M059J (cell line): ENCODE measurements at regions not wholly inside any gene's neighbourhood (a gene's known extent, or its start where the extent isn't known, plus 50 kb on each side); places are given as distances from the start of the nearest gene placed in this dataset.
"Not testable (repeated sequence)": the region's sequence is repeated elsewhere in the genome, so short reads cannot be mapped to it uniquely, and the experiment has no call there.

Source experiments
- DNase-seq: peaks from one replicate; pipeline ENCODE4 v3.0.0-alpha.2; 2012; ENCODE audit warnings: low read depth

GRCh38 chr22:26768952-26769351 is 111.6 kb downstream of the MIAT start:
- DNase-seq = no peak

- no peak for DNase-seq
Observed at GRCh38 chr22:26769663-26770062, 112.3 kb downstream of the MIAT start.

- DNase-seq = peak; percentile 61
Observed at GRCh38 chr22:26770624-26771023, 113.2 kb downstream of the MIAT start.

- not testable (repeated sequence) for DNase-seq
Observed at GRCh38 chr22:26773054-26773453, 115.7 kb downstream of the MIAT start.

- DNase-seq = no peak
Observed at GRCh38 chr22:26775394-26775793, 118.0 kb downstream of the MIAT start.

DNA sequence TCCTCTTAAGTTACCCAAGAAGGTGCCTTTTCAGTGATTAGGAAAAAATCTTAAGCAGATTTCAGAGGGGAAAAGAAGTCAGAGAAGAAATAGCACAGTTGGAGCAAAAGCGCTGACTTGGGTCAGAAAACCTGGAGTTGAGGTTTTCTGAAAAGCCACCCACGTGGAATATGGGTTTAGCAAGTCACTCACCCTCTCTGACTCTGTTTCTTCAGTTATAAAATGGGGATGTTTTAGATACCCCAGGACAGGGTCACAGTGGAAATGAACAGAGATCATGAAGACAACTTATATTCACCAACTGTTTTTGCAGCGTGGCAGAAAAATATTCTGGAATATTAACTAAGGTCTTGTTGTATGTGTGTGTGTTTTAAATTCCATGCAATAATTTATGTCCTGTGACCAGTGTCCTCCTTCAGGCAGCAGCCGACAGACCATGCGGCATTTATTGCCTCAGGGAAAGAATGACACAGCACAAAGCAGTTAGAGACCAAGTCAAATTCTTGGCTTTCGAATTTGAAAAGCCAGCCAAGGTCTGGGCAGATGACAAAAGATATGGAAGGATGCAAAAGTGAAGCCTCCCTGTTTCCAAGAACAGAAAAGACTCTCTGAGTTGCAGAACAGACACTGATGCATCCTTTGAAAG is 119.9 kb downstream of the MIAT start:
- peak; percentile 79 for DNase-seq

DNA sequence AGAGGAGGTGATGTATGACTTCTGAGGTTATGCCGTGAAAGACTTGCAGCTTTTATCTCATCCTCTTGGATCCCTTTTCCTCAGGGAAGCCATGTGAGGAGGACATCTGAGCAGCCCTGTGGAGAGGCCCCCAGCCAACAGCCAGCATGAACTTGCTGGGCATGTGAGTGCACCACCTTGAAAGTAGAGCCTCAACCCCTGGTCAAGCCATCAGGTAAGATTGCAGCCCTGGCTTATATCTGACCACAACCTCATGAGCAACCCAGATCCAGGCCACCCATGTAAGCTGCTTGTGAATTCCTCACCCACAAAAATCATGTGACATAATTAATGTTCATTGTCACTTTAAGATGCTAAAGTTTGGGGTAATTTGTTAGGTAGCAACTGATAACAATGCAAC is 121.0 kb downstream of the MIAT start:
- no peak for DNase-seq

- DNase-seq = no peak
Observed at GRCh38 chr22:26779108-26779507, 121.7 kb downstream of the MIAT start.

GRCh38 chr22:26779929-26780328 is 122.5 kb downstream of the MIAT start:
- no peak for DNase-seq

- no peak for DNase-seq
Observed at GRCh38 chr22:26780521-26780920, 123.1 kb downstream of the MIAT start.

DNA sequence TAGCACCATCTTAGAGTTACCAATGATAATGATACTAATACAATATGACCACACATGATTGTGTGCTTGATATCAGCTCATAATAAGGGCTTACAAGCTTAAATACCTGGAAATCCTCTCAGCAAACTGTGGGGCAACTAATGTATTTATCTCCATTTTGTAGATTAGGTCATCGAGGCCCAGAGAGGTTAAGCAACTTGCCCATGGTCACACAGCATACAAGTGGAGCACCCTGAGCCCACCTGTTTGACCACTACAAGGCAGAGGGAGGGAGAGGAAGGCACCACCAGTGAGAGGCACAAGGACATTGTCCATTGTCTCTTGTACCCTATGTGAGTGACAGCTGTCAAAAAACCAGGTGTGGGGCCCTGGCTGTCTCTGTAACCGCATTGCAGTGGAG is 123.7 kb downstream of the MIAT start:
- no peak for DNase-seq

GRCh38 chr22:26781596-26781995 is 124.2 kb downstream of the MIAT start:
- DNase-seq = no peak

- no peak for DNase-seq
Observed at GRCh38 chr22:26783885-26784284, 126.5 kb downstream of the MIAT start.

- DNase-seq = no peak
Observed at GRCh38 chr22:26784772-26785171, 127.4 kb downstream of the MIAT start.

- DNase-seq = no peak
Observed at GRCh38 chr22:26785932-26786331, 128.5 kb downstream of the MIAT start.

DNA sequence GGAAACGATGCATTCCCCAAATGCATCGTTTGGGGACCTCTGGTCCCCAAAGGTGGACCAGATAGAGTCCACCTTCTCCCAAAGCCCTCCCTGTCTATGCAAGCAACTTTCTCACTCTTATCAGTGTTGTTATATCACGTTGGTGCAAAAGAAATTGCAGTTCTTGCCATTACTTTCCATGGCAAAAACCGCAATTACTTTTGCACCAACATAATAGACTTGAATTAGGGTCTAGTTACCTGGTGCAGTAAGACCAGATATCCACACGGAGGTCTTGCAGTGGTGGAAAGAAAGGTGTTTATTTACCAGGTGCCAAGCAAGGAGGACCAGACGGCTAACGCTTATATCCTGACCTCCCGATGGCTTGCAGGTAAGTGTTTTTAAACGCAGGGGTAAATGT is 129.0 kb downstream of the MIAT start:
- no peak for DNase-seq

GRCh38 chr22:26789951-26790350 is 132.6 kb downstream of the MIAT start:
- DNase-seq = no peak

- no peak for DNase-seq
Observed at GRCh38 chr22:26792522-26792921, 135.1 kb downstream of the MIAT start.

DNA sequence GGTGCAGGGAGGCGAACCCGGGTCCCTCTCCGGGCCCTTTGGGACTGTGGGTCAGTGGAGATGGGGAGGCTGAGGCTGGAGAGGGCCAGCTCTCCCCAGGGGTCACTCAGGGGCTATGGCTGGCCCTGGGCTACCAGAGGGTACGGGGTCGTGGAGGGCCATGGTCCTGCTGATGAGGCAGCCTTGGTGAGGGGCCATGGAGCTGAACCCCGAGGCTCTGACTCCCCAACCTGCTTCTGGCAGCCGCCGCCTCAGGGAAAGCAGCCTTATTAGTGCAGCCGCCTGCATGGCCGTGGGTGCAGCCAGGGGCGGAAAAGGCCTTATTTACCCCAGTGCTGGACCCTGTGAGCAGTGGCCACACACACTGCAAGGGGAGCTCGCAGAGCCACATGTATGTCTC is 139.4 kb downstream of the MIAT start:
- DNase-seq = no peak

DNA sequence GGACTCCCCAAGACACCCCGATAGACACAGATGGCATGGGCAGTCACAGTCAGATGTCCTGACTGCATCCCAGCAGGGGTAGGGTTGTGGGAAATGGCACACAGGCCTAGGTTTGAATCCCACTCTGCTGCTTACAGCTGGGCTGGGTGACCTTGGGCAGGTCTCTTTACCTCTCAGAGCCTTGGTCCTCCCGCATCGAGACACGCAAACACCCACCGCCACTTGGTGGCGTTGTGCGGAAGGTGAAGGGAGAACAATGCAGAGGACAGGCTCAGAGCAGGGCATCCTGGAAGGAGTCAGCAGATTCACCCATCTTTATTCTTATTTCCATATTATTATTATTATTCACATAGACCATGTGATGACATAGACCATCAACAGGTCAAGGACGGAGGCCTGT is 140.5 kb downstream of the MIAT start:
- no peak for DNase-seq

DNA sequence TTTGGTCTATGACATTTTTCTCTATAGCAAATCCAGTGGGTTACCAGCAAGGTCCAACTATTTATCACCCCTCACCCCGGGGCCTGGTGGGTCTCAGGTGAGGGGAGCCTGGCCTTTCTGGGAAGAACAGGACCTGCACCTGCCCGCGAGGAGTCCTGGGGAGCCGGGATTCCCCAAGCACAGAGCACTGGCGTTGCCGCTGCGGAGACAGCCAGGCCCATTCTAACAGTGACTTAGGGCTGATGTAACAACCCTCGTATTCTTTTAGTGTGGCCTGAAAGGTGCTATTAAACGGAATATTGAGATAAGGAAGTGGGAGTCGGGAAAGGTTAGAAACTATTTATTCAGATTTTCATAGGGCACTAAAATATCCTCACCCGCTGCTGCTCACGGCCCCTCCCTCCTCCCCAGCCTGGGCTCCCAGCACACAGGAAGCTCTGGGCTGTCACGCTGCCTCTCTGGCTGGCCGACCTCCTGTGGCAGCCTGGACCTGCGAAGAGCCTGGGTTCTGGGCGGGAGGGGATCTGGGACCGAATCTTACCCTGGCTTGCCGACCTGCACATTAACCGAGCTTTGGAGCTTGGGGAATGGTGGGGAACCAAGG is 141.2 kb downstream of the MIAT start:
- no peak for DNase-seq

- peak; percentile 24 for DNase-seq
Observed at GRCh38 chr22:26800858-26801257, 143.5 kb downstream of the MIAT start.

- no peak for DNase-seq
Observed at GRCh38 chr22:26801449-26801848, 144.1 kb downstream of the MIAT start.

GRCh38 chr22:26804315-26804714 is 146.9 kb downstream of the MIAT start:
- no peak for DNase-seq
